ENCODE measurements at regions not wholly inside any gene's neighbourhood (a gene's known extent, or its start where the extent isn't known, plus 50 kb on each side); places are given as distances from the start of the nearest gene placed in this dataset.

DNA sequence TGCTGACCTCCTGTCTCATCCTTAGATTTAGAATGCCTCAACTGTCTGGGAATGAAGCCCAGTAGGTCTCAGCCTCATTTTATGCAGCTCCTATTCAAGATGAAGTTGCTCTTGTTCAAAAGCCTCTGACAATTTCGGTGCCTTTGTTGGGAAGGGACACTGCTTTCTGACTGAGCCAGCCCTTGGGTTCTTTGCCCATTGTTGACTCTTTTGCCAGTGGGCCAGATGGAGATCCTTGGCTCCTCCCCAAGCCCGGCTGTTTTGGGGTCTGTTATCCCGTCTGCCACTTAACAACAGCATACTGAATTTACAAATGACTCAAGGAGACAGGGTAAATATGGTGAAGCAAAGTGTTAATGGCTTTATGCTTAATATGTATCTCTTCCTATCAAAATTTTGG is 58.3 kb upstream of the PRKX start:
- H3K4me3 ChIP-seq (ENCODE audit: low read depth, low read length): no peak overlapping the region
- CTCF ChIA-PET: no interaction called here
- POLR2A ChIA-PET: no interaction called here
- TF ChIP-seq, protein P1, sequence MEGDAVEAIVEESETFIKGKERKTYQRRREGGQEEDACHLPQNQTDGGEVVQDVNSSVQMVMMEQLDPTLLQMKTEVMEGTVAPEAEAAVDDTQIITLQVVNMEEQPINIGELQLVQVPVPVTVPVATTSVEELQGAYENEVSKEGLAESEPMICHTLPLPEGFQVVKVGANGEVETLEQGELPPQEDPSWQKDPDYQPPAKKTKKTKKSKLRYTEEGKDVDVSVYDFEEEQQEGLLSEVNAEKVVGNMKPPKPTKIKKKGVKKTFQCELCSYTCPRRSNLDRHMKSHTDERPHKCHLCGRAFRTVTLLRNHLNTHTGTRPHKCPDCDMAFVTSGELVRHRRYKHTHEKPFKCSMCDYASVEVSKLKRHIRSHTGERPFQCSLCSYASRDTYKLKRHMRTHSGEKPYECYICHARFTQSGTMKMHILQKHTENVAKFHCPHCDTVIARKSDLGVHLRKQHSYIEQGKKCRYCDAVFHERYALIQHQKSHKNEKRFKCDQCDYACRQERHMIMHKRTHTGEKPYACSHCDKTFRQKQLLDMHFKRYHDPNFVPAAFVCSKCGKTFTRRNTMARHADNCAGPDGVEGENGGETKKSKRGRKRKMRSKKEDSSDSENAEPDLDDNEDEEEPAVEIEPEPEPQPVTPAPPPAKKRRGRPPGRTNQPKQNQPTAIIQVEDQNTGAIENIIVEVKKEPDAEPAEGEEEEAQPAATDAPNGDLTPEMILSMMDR (IDR thresholded peaks at IDR 0.05; ENCODE audit: insufficient read depth, low read length, missing control alignments): no peak
- no peak for DNase-seq (ENCODE audit: low read depth, low spot score)

DNA sequence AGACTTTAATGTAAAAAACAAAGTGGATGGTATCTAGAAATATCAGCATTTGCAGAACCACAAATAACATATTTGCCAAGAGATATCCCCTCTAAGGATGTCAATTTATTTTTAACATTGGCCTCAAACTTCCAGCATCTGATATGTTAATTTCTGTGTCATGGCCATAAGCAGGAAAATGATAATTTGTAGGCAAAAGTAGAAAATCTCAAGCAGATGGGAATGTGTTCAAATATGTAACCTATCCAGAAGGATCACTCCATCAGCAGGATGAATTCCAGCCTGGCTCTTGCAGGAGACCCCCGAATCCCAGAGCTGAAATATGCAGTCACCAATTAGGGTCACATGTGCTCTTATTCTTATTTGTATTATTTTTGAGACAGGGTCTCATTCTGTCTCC is 55.4 kb upstream of the PRKX start:
- TF ChIP-seq, protein P1 (IDR thresholded peaks at IDR 0.05; ENCODE audit: insufficient read depth, low read length, missing control alignments): no peak
- ChIA-PET POLR2A (no interaction called here), CTCF (no interaction called here)

More for the DNA sequence above, 55.4 kb upstream of the PRKX start:
- H3K4me3 ChIP-seq (ENCODE audit: low read depth, low read length): no peak overlapping the region
- DNase-seq (ENCODE audit: low read depth, low spot score): no peak

Data from AG04449 (cell line).